Karpas-422 (cell line): ENCODE measurements at regions not wholly inside any gene's neighbourhood (a gene's known extent, or its start where the extent isn't known, plus 50 kb on each side); places are given as distances from the start of the nearest gene placed in this dataset.

ENCODE experiments used
- DNase-seq: peaks from one replicate; pipeline ENCODE4 v3.0.0-alpha.2; 2015
- H2AFZ ChIP-seq: fragments of 200-600 bp; sonication (generic); 2 replicates; pipeline ENCODE4 v1.6.1; 2014; ENCODE audit warnings: antibody characterized with exemption, low read length, mixed read lengths
- H3K27ac ChIP-seq: fragments of 200-600 bp; sonication (generic); 2 replicates; pipeline ENCODE4 v1.5.1; 2014; ENCODE audit warnings: mild to moderate bottlenecking, low read length, moderate library complexity
- H3K27me3 ChIP-seq: fragments of 200-600 bp; sonication (generic); 2 replicates; pipeline ENCODE4 v1.6.1; 2014; ENCODE audit warnings: low read length, mixed read lengths
- H3K36me3 ChIP-seq: fragments of 200-600 bp; sonication (generic); 2 replicates; pipeline ENCODE4 v1.6.1; 2014; ENCODE audit warnings: low read length, mixed read lengths; ENCODE audit not compliant: insufficient read depth
- H3K4me1 ChIP-seq: fragments of 200-600 bp; sonication (generic); 2 replicates; pipeline ENCODE4 v1.6.1; 2014; ENCODE audit warnings: mild to moderate bottlenecking, low read length, mixed read lengths
- H3K4me2 ChIP-seq: fragments of 200-600 bp; sonication (generic); 2 replicates; pipeline ENCODE4 v1.6.1; 2014; ENCODE audit warnings: low read length, low read depth, mild to moderate bottlenecking; ENCODE audit not compliant: poor library complexity, severe bottlenecking
- H3K4me3 ChIP-seq: fragments of 200-600 bp; sonication (generic); 2 replicates; pipeline ENCODE4 v1.5.1; 2014; ENCODE audit warnings: mild to moderate bottlenecking, antibody characterized with exemption, low read length, mixed read lengths
- H3K79me2 ChIP-seq: fragments of 200-600 bp; sonication (generic); 2 replicates; pipeline ENCODE4 v1.6.1; 2014; ENCODE audit warnings: mild to moderate bottlenecking, low read length, mixed read lengths
- H3K9ac ChIP-seq: fragments of 200-600 bp; sonication (generic); 2 replicates; pipeline ENCODE4 v1.6.0; 2014; ENCODE audit warnings: low read length
- H3K9me2 ChIP-seq: fragments of 200-600 bp; sonication (generic), shearing (Covaris generic); replicated peaks from 2 replicates; pipeline ENCODE4 v1.6.0; 2014; ENCODE audit warnings: mild to moderate bottlenecking, low read length, moderate library complexity; ENCODE audit not compliant: insufficient read depth
- H3K9me3 ChIP-seq: fragments of 300-700, 200-600 bp; sonication (generic); 2 replicates; pipeline ENCODE4 v1.6.1; 2014; ENCODE audit warnings: low read length, mixed read lengths
- H4K20me1 ChIP-seq: fragments of 200-600 bp; sonication (generic); 2 replicates; pipeline ENCODE4 v1.6.1; 2014; ENCODE audit warnings: mild to moderate bottlenecking, antibody characterized with exemption, low read length, low read depth; ENCODE audit not compliant: insufficient read depth

- Histone ChIP-seq H3K36me3 (no peaks in the 10 kb centered on the region), H3K4me2 (no peak overlapping the region), H3K9me3 (no peaks in the 10 kb centered on the region), H3K4me3 (no peak overlapping the region), H3K9ac (no peak overlapping the region), H3K79me2 (no peaks in the 10 kb centered on the region), H3K9me2 (no peaks in the 10 kb centered on the region), H2AFZ (no peak overlapping the region), H4K20me1 (no peaks in the 10 kb centered on the region), H3K27me3 (no peaks in the 10 kb centered on the region), H3K4me1 (no peaks in the 10 kb centered on the region), H3K27ac (no peak overlapping the region)
- DNase-seq = no peak
These were observed 519.3 kb downstream of the ELAVL2 start for GRCh38 chr9:23306731-23307130.

GRCh38 chr9:23307731-23308513 lies 518.1 kb downstream of the ELAVL2 start:
- H3K4me1 ChIP-seq = no peaks in the 10 kb centered on the region
- no peaks in the 10 kb centered on the region for H3K9me3 ChIP-seq
- no peak overlapping the region for H3K9ac ChIP-seq
- DNase-seq = no peak
- H3K4me3 ChIP-seq = no peak overlapping the region
- H3K4me2 ChIP-seq = no peak overlapping the region
- no peaks in the 10 kb centered on the region for H3K36me3 ChIP-seq
- no peak overlapping the region for H2AFZ ChIP-seq
- H3K79me2 ChIP-seq = no peaks in the 10 kb centered on the region
- no peaks in the 10 kb centered on the region for H3K27me3 ChIP-seq
- no peak overlapping the region for H3K27ac ChIP-seq
- no peaks in the 10 kb centered on the region for H4K20me1 ChIP-seq
- H3K9me2 ChIP-seq = no peaks in the 10 kb centered on the region

- no peak overlapping the region for H3K9ac ChIP-seq
- H3K36me3 ChIP-seq = no peaks in the 10 kb centered on the region
- H2AFZ ChIP-seq = no peak overlapping the region
- H3K4me2 ChIP-seq = no peak overlapping the region
- no peaks in the 10 kb centered on the region for H3K9me3 ChIP-seq
- H3K4me3 ChIP-seq = no peak overlapping the region
- no peaks in the 10 kb centered on the region for H3K4me1 ChIP-seq
- H3K27ac ChIP-seq = no peak overlapping the region
- no peaks in the 10 kb centered on the region for H3K79me2 ChIP-seq
- no peaks in the 10 kb centered on the region for H3K27me3 ChIP-seq
- no peaks in the 10 kb centered on the region for H4K20me1 ChIP-seq
- no peaks in the 10 kb centered on the region for H3K9me2 ChIP-seq
- DNase-seq = no peak
These were observed 516.2 kb downstream of the ELAVL2 start for GRCh38 chr9:23309800-23310199.

GRCh38 chr9:23314247-23314646 lies 511.8 kb downstream of the ELAVL2 start:
- Histone ChIP-seq H3K36me3 (no peaks in the 10 kb centered on the region), H3K9me3 (no peaks in the 10 kb centered on the region)

GRCh38 chr9:23319092-23319491 lies 506.9 kb downstream of the ELAVL2 start:
- DNase-seq = no peak
- Histone ChIP-seq H3K4me3 (no peak overlapping the region), H3K9me2 (no peaks in the 10 kb centered on the region), H3K36me3 (no peaks in the 10 kb centered on the region), H3K9me3 (no peaks in the 10 kb centered on the region), H2AFZ (no peak overlapping the region), H3K79me2 (no peaks in the 10 kb centered on the region), H3K27me3 (no peaks in the 10 kb centered on the region), H3K4me1 (no peaks in the 10 kb centered on the region), H3K9ac (no peak overlapping the region), H4K20me1 (no peaks in the 10 kb centered on the region), H3K27ac (no peak overlapping the region), H3K4me2 (no peak overlapping the region)

More at GRCh38 chr9:23314247-23314646, 511.8 kb downstream of the ELAVL2 start:
- Histone ChIP-seq H3K79me2 (no peaks in the 10 kb centered on the region), H3K4me1 (no peaks in the 10 kb centered on the region), H2AFZ (no peak overlapping the region), H3K27me3 (no peaks in the 10 kb centered on the region), H3K9me2 (no peaks in the 10 kb centered on the region), H3K4me2 (no peak overlapping the region), H3K4me3 (no peak overlapping the region), H3K9ac (no peak overlapping the region), H4K20me1 (no peaks in the 10 kb centered on the region), H3K27ac (no peak overlapping the region)
- no peak for DNase-seq

GRCh38 chr9:23321049-23321448 lies 505.0 kb downstream of the ELAVL2 start:
- DNase-seq = no peak
- Histone ChIP-seq H2AFZ (no peak overlapping the region), H4K20me1 (no peaks in the 10 kb centered on the region), H3K4me1 (no peaks in the 10 kb centered on the region), H3K9ac (no peak overlapping the region), H3K9me2 (no peaks in the 10 kb centered on the region), H3K9me3 (no peaks in the 10 kb centered on the region), H3K27ac (no peak overlapping the region), H3K27me3 (no peaks in the 10 kb centered on the region), H3K79me2 (no peaks in the 10 kb centered on the region), H3K4me2 (no peak overlapping the region), H3K36me3 (no peaks in the 10 kb centered on the region), H3K4me3 (no peak overlapping the region)

- Histone ChIP-seq H3K36me3 (no peaks in the 10 kb centered on the region), H3K4me3 (no peak overlapping the region), H2AFZ (no peak overlapping the region), H3K9ac (no peak overlapping the region), H3K79me2 (no peaks in the 10 kb centered on the region), H4K20me1 (no peaks in the 10 kb centered on the region), H3K9me3 (no peaks in the 10 kb centered on the region), H3K27me3 (no peaks in the 10 kb centered on the region), H3K9me2 (no peaks in the 10 kb centered on the region), H3K4me1 (no peaks in the 10 kb centered on the region), H3K4me2 (no peak overlapping the region), H3K27ac (no peak overlapping the region)
- DNase-seq = peak; percentile 53
These were observed 503.6 kb downstream of the ELAVL2 start for GRCh38 chr9:23322392-23322791.

- no peaks in the 10 kb centered on the region for H3K36me3 ChIP-seq
- H3K4me2 ChIP-seq = no peak overlapping the region
- no peaks in the 10 kb centered on the region for H3K79me2 ChIP-seq
- no peaks in the 10 kb centered on the region for H4K20me1 ChIP-seq
- H3K9me2 ChIP-seq = no peaks in the 10 kb centered on the region
- no peak for DNase-seq
- no peak overlapping the region for H3K4me3 ChIP-seq
- H3K9ac ChIP-seq = no peak overlapping the region
- no peaks in the 10 kb centered on the region for H3K9me3 ChIP-seq
- no peak overlapping the region for H2AFZ ChIP-seq
- no peaks in the 10 kb centered on the region for H3K27me3 ChIP-seq
- no peak overlapping the region for H3K27ac ChIP-seq
- H3K4me1 ChIP-seq = no peaks in the 10 kb centered on the region
These were observed 501.5 kb downstream of the ELAVL2 start for GRCh38 chr9:23324511-23324910.
